ENCODE measurements at regions not wholly inside any gene's neighbourhood (a gene's known extent, or its start where the extent isn't known, plus 50 kb on each side); places are given as distances from the start of the nearest gene placed in this dataset.

GRCh38 chr1:238961790-238962189 is 424.6 kb upstream of the CHRM3 start:
- Histone ChIP-seq H3K27me3 (no peaks in the 10 kb centered on the region), H3K9me3 (no peaks in the 10 kb centered on the region), H3K4me3 (no peak overlapping the region), H3K4me1 (peaks cover 0 to 7% (median 0%) of the 10 kb centered on the region in 4 donors), H3K27ac (no peak overlapping the region), H3K36me3 (no peaks in the 10 kb centered on the region)
- 68 to 71% methylated on average over 5 of the region's 5 CpGs for WGBS, 2 donors
- intact Hi-C loops (cut with DNase I) = no loop called here
- TF ChIP-seq EP300 (IDR thresholded peaks at IDR 0.05) (no peak), POLR2A (IDR thresholded peaks at IDR 0.05) (no peak), CTCF (IDR thresholded peaks at IDR 0.05) (no peak), POLR2AphosphoS5 (IDR thresholded peaks at IDR 0.05) (no peak)
- no peak for DNase-seq

DNA sequence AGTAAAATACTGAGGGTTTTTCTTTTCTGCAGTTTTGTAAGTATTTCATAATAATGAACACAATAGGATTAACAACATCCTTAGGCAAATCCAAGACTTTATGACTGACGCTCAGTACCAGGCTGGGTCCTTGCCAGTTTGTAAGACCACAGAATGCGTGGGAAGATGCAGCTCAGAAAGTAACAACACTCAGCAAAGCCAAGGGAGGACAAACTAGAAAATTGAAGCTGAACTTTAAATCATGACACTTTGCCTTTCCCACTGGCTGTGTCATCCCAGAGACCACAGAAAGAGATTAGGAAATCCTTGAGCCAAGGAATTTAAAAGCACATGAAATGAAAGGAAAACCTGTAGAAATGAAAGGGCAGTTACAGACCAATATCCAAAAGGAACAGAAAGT is 426.3 kb upstream of the CHRM3 start:
- DNase-seq = no peak
- WGBS, 2 donors = 59 to 61% methylated on average over 2 of the region's 2 CpGs
- intact Hi-C loops (cut with DNase I) = no loop called here

GRCh38 chr1:238955934-238956333 is 430.4 kb upstream of the CHRM3 start:
- no peaks in the 10 kb centered on the region for H3K36me3 ChIP-seq
- no peak overlapping the region for H3K27ac ChIP-seq
- H3K4me3 ChIP-seq = no peak overlapping the region
- no peaks in the 10 kb centered on the region for H3K9me3 ChIP-seq
- 93 to 98% methylated on average over 1 of the region's 1 CpG for WGBS, 2 donors
- no peaks in the 10 kb centered on the region for H3K27me3 ChIP-seq
- H3K4me1 ChIP-seq = no peaks in the 10 kb centered on the region
- no peak for TF ChIP-seq CTCF (IDR thresholded peaks at IDR 0.05)
- TF ChIP-seq POLR2A (IDR thresholded peaks at IDR 0.05) = no peak
- no peak for TF ChIP-seq POLR2AphosphoS5 (IDR thresholded peaks at IDR 0.05)
- TF ChIP-seq EP300 (IDR thresholded peaks at IDR 0.05) = no peak
- intact Hi-C loops (cut with DNase I) = no loop called here
- DNase-seq = no peak

More for the DNA sequence above, 426.3 kb upstream of the CHRM3 start:
- H3K36me3 ChIP-seq = no peaks in the 10 kb centered on the region
- no peak overlapping the region for H3K27ac ChIP-seq
- H3K27me3 ChIP-seq = no peaks in the 10 kb centered on the region
- H3K4me3 ChIP-seq = no peak overlapping the region
- H3K9me3 ChIP-seq = no peaks in the 10 kb centered on the region
- peaks cover 0 to 6% (median 0%) of the 10 kb centered on the region in 4 donors for H3K4me1 ChIP-seq
- no peak for TF ChIP-seq CTCF (IDR thresholded peaks at IDR 0.05)
- no peak for TF ChIP-seq POLR2A (IDR thresholded peaks at IDR 0.05)
- no peak for TF ChIP-seq POLR2AphosphoS5 (IDR thresholded peaks at IDR 0.05)
- no peak for TF ChIP-seq EP300 (IDR thresholded peaks at IDR 0.05)

GRCh38 chr1:238954865-238955264 is 431.5 kb upstream of the CHRM3 start:
- Histone ChIP-seq H3K27me3 (no peaks in the 10 kb centered on the region), H3K27ac (no peak overlapping the region), H3K4me1 (no peaks in the 10 kb centered on the region), H3K9me3 (no peaks in the 10 kb centered on the region), H3K4me3 (no peak overlapping the region), H3K36me3 (no peaks in the 10 kb centered on the region)
- no peak for TF ChIP-seq POLR2AphosphoS5 (IDR thresholded peaks at IDR 0.05)
- intact Hi-C loops (cut with DNase I) = no loop called here
- no peak for DNase-seq
- 76 to 79% methylated on average over 2 of the region's 2 CpGs for WGBS, 2 donors

- no peaks in the 10 kb centered on the region for H3K4me1 ChIP-seq
- H3K4me3 ChIP-seq = no peak overlapping the region
- no peak overlapping the region for H3K27ac ChIP-seq
- TF ChIP-seq POLR2A (IDR thresholded peaks at IDR 0.05) (no peak), POLR2AphosphoS5 (IDR thresholded peaks at IDR 0.05) (no peak)
- no peak for DNase-seq
- no peaks in the 10 kb centered on the region for H3K9me3 ChIP-seq
- no peaks in the 10 kb centered on the region for H3K36me3 ChIP-seq
- intact Hi-C loops (cut with DNase I) = no loop called here
- H3K27me3 ChIP-seq = no peaks in the 10 kb centered on the region
- WGBS, 2 donors = 79 to 80% methylated on average over 5 of the region's 5 CpGs
These were observed 432.8 kb upstream of the CHRM3 start for GRCh38 chr1:238953448-238954010.

GRCh38 chr1:238951809-238952208 is 434.6 kb upstream of the CHRM3 start:
- H3K36me3 ChIP-seq = no peaks in the 10 kb centered on the region
- intact Hi-C loops (cut with DNase I) = no loop called here
- no peak overlapping the region for H3K27ac ChIP-seq
- H3K4me1 ChIP-seq = no peaks in the 10 kb centered on the region
- 32 to 49% methylated on average over 6 of the region's 6 CpGs for WGBS, 2 donors
- TF ChIP-seq POLR2A (IDR thresholded peaks at IDR 0.05) (no peak), POLR2AphosphoS5 (IDR thresholded peaks at IDR 0.05) (no peak), CTCF (IDR thresholded peaks at IDR 0.05) (no peak), EP300 (IDR thresholded peaks at IDR 0.05) (no peak)
- DNase-seq = no peak
- no peaks in the 10 kb centered on the region for H3K27me3 ChIP-seq
- H3K4me3 ChIP-seq = no peak overlapping the region
- H3K9me3 ChIP-seq = no peaks in the 10 kb centered on the region

Data from sigmoid colon (tissue), 6 donors.